T-cell (primary cell): ENCODE measurements at regions not wholly inside any gene's neighbourhood (a gene's known extent, or its start where the extent isn't known, plus 50 kb on each side); places are given as distances from the start of the nearest gene placed in this dataset.
"Not testable (repeated sequence)": the region's sequence is repeated elsewhere in the genome, so short reads cannot be mapped to it uniquely, and the experiment has no call there.

Experiments
- ATAC-seq, 4 experiments: fragments of 200-7000 bp in 3 of 4; fragments of 150-1000 bp in 1 of 4; cut with Tn5 transposase; replicated peaks in 1 of 4; 1 replicate in 3 of 4; 2 replicates in 1 of 4; pipeline ENCODE4 v1.10.0; 2021; ENCODE audit warnings: moderate library complexity in 3 of 4, mild to moderate bottlenecking in 2 of 4, moderate number of reproducible peaks in 1 of 4
- CTCF ChIA-PET, 2 donors: fragments of 300-600 bp; sonication (Branson Sonifier 250); formaldehyde crosslinking; loops; one replicate each; lab custom pipeline; 2022; ENCODE audit warnings: antibody characterized with exemption in 2 of 2; lab: Charles Lee
- POLR2A ChIA-PET, 2 donors: fragments of 300-600 bp; sonication (Branson Sonifier 250); formaldehyde crosslinking; loops; one replicate each; lab custom pipeline; 2022; ENCODE audit warnings: antibody characterized with exemption in 2 of 2; lab: Charles Lee
- DNase-seq, 35 experiments: peaks; one replicate each; pipeline versions ENCODE4 v3.0.0 to v3.0.0-alpha.2; 2013 to 2023
- H3K27ac ChIP-seq: one replicate; pipeline ENCODE4 v1.5.1; 2013; ENCODE audit warnings: low read length
- H3K27me3 ChIP-seq, 2 experiments: replicated peaks in 1 of 2; 1 replicate in 1 of 2; 2 replicates in 1 of 2; pipeline versions ENCODE4 v1.6.1 to v1.7.0; 2013; ENCODE audit warnings: low read length in 1 of 2, mixed read lengths in 1 of 2; ENCODE audit not compliant: control insufficient read depth in 2 of 2, insufficient read depth in 2 of 2; ENCODE audit errors: extremely low read depth in 1 of 2
- H3K36me3 ChIP-seq, 2 donors: 1 replicate in 1 of 2; 2 replicates in 1 of 2; pipeline versions ENCODE4 v1.6.1 to v1.7.0; 2013; ENCODE audit warnings: low read length in 1 of 2; ENCODE audit not compliant: control insufficient read depth in 2 of 2, insufficient read depth in 1 of 2; ENCODE audit errors: extremely low read depth in 1 of 2
- H3K4me1 ChIP-seq, 2 experiments: 1 replicate in 1 of 2; 2 replicates in 1 of 2; pipeline versions ENCODE4 v1.6.1 to v1.7.0; 2013; ENCODE audit warnings: low read length in 2 of 2, mixed read lengths in 1 of 2; ENCODE audit not compliant: insufficient read depth in 2 of 2, control insufficient read depth in 1 of 2; ENCODE audit errors: extremely low read depth in 1 of 2
- H3K4me3 ChIP-seq, 2 donors: 1 replicate in 1 of 2; 2 replicates in 1 of 2; pipeline versions ENCODE4 v1.5.1 to v1.7.0; 2013; ENCODE audit warnings: mild to moderate bottlenecking in 2 of 2, low read length in 1 of 2, moderate library complexity in 1 of 2; ENCODE audit not compliant: control insufficient read depth in 1 of 2; ENCODE audit errors: extremely low read depth in 1 of 2
- H3K9me3 ChIP-seq: 2 replicates; pipeline ENCODE4 v1.7.0; 2013
- H3K27ac Mint-ChIP-seq, 2 donors: one replicate each; pipeline ENCODE4 v1.8.0; 2020 to 2021; ENCODE audit warnings: mild to moderate bottlenecking in 2 of 2, mixed read lengths in 2 of 2
- H3K27me3 Mint-ChIP-seq, 2 donors: one replicate each; pipeline ENCODE4 v1.8.0; 2021 to 2022; ENCODE audit warnings: mixed read lengths in 2 of 2
- H3K36me3 Mint-ChIP-seq: one replicate; pipeline ENCODE4 v1.8.0; 2021; ENCODE audit warnings: mixed read lengths
- H3K4me1 Mint-ChIP-seq, 3 donors: one replicate each; pipeline ENCODE4 v1.8.0; 2020 to 2022; ENCODE audit warnings: mixed read lengths in 3 of 3, mild to moderate bottlenecking in 1 of 3
- H3K4me3 Mint-ChIP-seq, 3 donors: one replicate each; pipeline ENCODE4 v1.8.0; 2020 to 2022; ENCODE audit warnings: mild to moderate bottlenecking in 3 of 3, mixed read lengths in 3 of 3, moderate library complexity in 3 of 3
- H3K9me3 Mint-ChIP-seq, 3 donors: one replicate each; pipeline ENCODE4 v1.8.0; 2020 to 2022; ENCODE audit warnings: mixed read lengths in 3 of 3
- WGBS: methylation state at CpG from one replicate; pipeline ENCODE4 v1.1.5; 2013; ENCODE audit warnings: missing lambda C conversion rate; ENCODE audit not compliant: insufficient coverage; 5-methylcytosine and 5-hydroxymethylcytosine counted together

- no peak overlapping the region for H3K4me3 ChIP-seq
- POLR2A ChIA-PET: no interaction called here
- ATAC-seq (no peak), DNase-seq (no peak)
- 60% methylated on average over 3 of the region's 9 CpGs for WGBS
- no peak overlapping the region for H3K27ac Mint-ChIP-seq
- H3K4me1 ChIP-seq: no peaks in the 10 kb centered on the region
- H3K4me1 Mint-ChIP-seq: peaks cover 0 to 15% (median 10%) of the 10 kb centered on the region in 3 donors
- CTCF ChIA-PET: no interaction called here
- H3K27ac ChIP-seq: no peak overlapping the region
- no peaks in the 10 kb centered on the region for H3K27me3 ChIP-seq
- no peaks in the 10 kb centered on the region for H3K36me3 ChIP-seq
- no peaks in the 10 kb centered on the region for H3K9me3 ChIP-seq
- H3K4me3 Mint-ChIP-seq: no peak overlapping the region
- peaks cover 0 to 2% (median 0%) of the 10 kb centered on the region in 3 donors for H3K9me3 Mint-ChIP-seq
- no peaks in the 10 kb centered on the region for H3K36me3 Mint-ChIP-seq
- H3K27me3 Mint-ChIP-seq: peaks cover 16 to 21% of the 10 kb centered on the region in 2 donors
Observed at GRCh38 chr1:232123775-232124659, 497.4 kb downstream of the DISC1 start.

- H3K36me3 ChIP-seq, H3K9me3 Mint-ChIP-seq, ATAC-seq, H3K27ac ChIP-seq, H3K4me1 Mint-ChIP-seq, H3K27me3 ChIP-seq, H3K4me3 ChIP-seq, H3K4me3 Mint-ChIP-seq, CTCF ChIA-PET, H3K4me1 ChIP-seq, H3K36me3 Mint-ChIP-seq, H3K9me3 ChIP-seq, H3K27ac Mint-ChIP-seq, POLR2A ChIA-PET, DNase-seq: not testable (repeated sequence)
- WGBS: 92% methylated on average over 2 of the region's 4 CpGs
- peaks cover 14 to 16% of the 10 kb centered on the region in 2 donors for H3K27me3 Mint-ChIP-seq
Observed at GRCh38 chr1:232117903-232118302, 491.3 kb downstream of the DISC1 start.

GRCh38 chr1:232114985-232115384 is 488.4 kb downstream of the DISC1 start:
- H3K27ac Mint-ChIP-seq: no peak overlapping the region

GRCh38 chr1:232112076-232112475 is 485.5 kb downstream of the DISC1 start:
- Histone ChIP-seq H3K27ac (no peak overlapping the region), H3K36me3 (no peaks in the 10 kb centered on the region), H3K4me1 (no peaks in the 10 kb centered on the region), H3K27me3 (peaks cover 0 to 4% of the 10 kb centered on the region in 2 experiments), H3K4me3 (no peak overlapping the region), H3K9me3 (peaks cover 2% of the 10 kb centered on the region)
- Mint-ChIP-seq H3K36me3 (no peaks in the 10 kb centered on the region), H3K9me3 (no peaks in the 10 kb centered on the region), H3K27me3 (peaks cover 4 to 26% of the 10 kb centered on the region in 2 donors), H3K27ac (no peak overlapping the region), H3K4me1 (no peaks in the 10 kb centered on the region), H3K4me3 (no peak overlapping the region)
- DNase-seq (no peak), ATAC-seq (no peak)
- ChIA-PET POLR2A (no interaction called here), CTCF (no interaction called here)

More at GRCh38 chr1:232114985-232115384, 488.4 kb downstream of the DISC1 start:
- H3K27me3 Mint-ChIP-seq: peaks cover 14 to 30% of the 10 kb centered on the region in 2 donors
- no peaks in the 10 kb centered on the region for H3K36me3 ChIP-seq
- ATAC-seq: no peak
- no peaks in the 10 kb centered on the region for H3K4me1 Mint-ChIP-seq
- H3K27me3 ChIP-seq: peaks cover 0 to 4% of the 10 kb centered on the region in 2 experiments
- peaks cover 2% of the 10 kb centered on the region for H3K9me3 ChIP-seq
- ChIA-PET CTCF (no interaction called here), POLR2A (no interaction called here)
- H3K4me3 Mint-ChIP-seq: no peak overlapping the region
- H3K9me3 Mint-ChIP-seq: no peaks in the 10 kb centered on the region
- H3K4me3 ChIP-seq: no peak overlapping the region
- H3K27ac ChIP-seq: no peak overlapping the region
- H3K4me1 ChIP-seq: no peaks in the 10 kb centered on the region
- DNase-seq: no peak
- H3K36me3 Mint-ChIP-seq: no peaks in the 10 kb centered on the region

GRCh38 chr1:232111611-232112010 is 485.0 kb downstream of the DISC1 start:
- H3K4me1 ChIP-seq: no peaks in the 10 kb centered on the region
- CTCF ChIA-PET: no interaction called here
- DNase-seq: no peak
- no CpG with 5 or more reads among the region's 3 CpGs for WGBS
- H3K27me3 ChIP-seq: peaks cover 0 to 4% of the 10 kb centered on the region in 2 experiments
- Mint-ChIP-seq H3K36me3 (no peaks in the 10 kb centered on the region), H3K27ac (no peak overlapping the region), H3K4me1 (no peaks in the 10 kb centered on the region), H3K4me3 (no peak overlapping the region), H3K9me3 (no peaks in the 10 kb centered on the region), H3K27me3 (peaks cover 4 to 26% of the 10 kb centered on the region in 2 donors)
- peaks cover 2% of the 10 kb centered on the region for H3K9me3 ChIP-seq
- no peak for ATAC-seq
- H3K36me3 ChIP-seq: no peaks in the 10 kb centered on the region
- no peak overlapping the region for H3K4me3 ChIP-seq
- POLR2A ChIA-PET: no interaction called here
- no peak overlapping the region for H3K27ac ChIP-seq

GRCh38 chr1:232110281-232111090 is 483.9 kb downstream of the DISC1 start:
- peaks cover 4 to 26% of the 10 kb centered on the region in 2 donors for H3K27me3 Mint-ChIP-seq
- H3K4me1 Mint-ChIP-seq: no peaks in the 10 kb centered on the region
- no peaks in the 10 kb centered on the region for H3K9me3 Mint-ChIP-seq
- ChIA-PET POLR2A (no interaction called here), CTCF (no interaction called here)
- ATAC-seq (no peak), DNase-seq (no peak)
- no peak overlapping the region for H3K27ac Mint-ChIP-seq
- peaks cover 0 to 4% of the 10 kb centered on the region in 2 experiments for H3K27me3 ChIP-seq
- no peak overlapping the region for H3K27ac ChIP-seq
- H3K4me3 ChIP-seq: no peak overlapping the region
- H3K4me3 Mint-ChIP-seq: no peak overlapping the region
- 74% methylated on average over 5 of the region's 14 CpGs for WGBS
- no peaks in the 10 kb centered on the region for H3K36me3 Mint-ChIP-seq
- no peaks in the 10 kb centered on the region for H3K36me3 ChIP-seq
- peaks cover 2% of the 10 kb centered on the region for H3K9me3 ChIP-seq
- H3K4me1 ChIP-seq: no peaks in the 10 kb centered on the region
